Neural cell (in vitro differentiated cells): ENCODE measurements at regions not wholly inside any gene's neighbourhood (a gene's known extent, or its start where the extent isn't known, plus 50 kb on each side); places are given as distances from the start of the nearest gene placed in this dataset.

Source experiments
- H2AFZ ChIP-seq: fragments of 200-600, 300-800 bp; sonication (generic), shearing (Covaris generic); 2 replicates; pipeline ENCODE4 v1.6.0; 2014; ENCODE audit warnings: low read depth, mild to moderate bottlenecking, antibody characterized with exemption, low read length, moderate library complexity
- H3F3A ChIP-seq: fragments of 200-600 bp; shearing (Covaris generic); 2 replicates; pipeline ENCODE4 v1.6.1; 2016; ENCODE audit warnings: mild to moderate bottlenecking, moderate library complexity, mixed read lengths, antibody characterized with exemption, low read length; ENCODE audit not compliant: insufficient read depth, poor library complexity, severe bottlenecking
- H3K27ac ChIP-seq: fragments of 200-600, 300-800 bp; sonication (generic), shearing (Covaris generic); 2 replicates; pipeline ENCODE4 v1.5.1; 2014; ENCODE audit warnings: mild to moderate bottlenecking, low read length, moderate library complexity
- H3K27me3 ChIP-seq: fragments of 300-800, 200-600 bp; sonication (generic), shearing (Covaris generic); 2 replicates; pipeline ENCODE4 v1.6.0; 2014; ENCODE audit warnings: mild to moderate bottlenecking, low read depth, low read length, moderate library complexity; ENCODE audit not compliant: insufficient read depth
- H3K36me3 ChIP-seq: fragments of 300-800, 200-600 bp; sonication (generic), shearing (Covaris generic); 2 replicates; pipeline ENCODE4 v1.5.1; 2014; ENCODE audit warnings: mild to moderate bottlenecking, antibody characterized with exemption, low read length, moderate library complexity; ENCODE audit not compliant: insufficient read depth
- H3K4me2 ChIP-seq: fragments of 300-800, 200-600 bp; sonication (generic), shearing (Covaris generic); 2 replicates; pipeline ENCODE4 v1.6.0; 2014; ENCODE audit warnings: mild to moderate bottlenecking, low read length
- H3K4me3 ChIP-seq: fragments of 300-800, 200-600 bp; sonication (generic), shearing (Covaris generic); 2 replicates; pipeline ENCODE4 v1.5.1; 2014; ENCODE audit warnings: mild to moderate bottlenecking, low read length, moderate library complexity
- H3K79me2 ChIP-seq: fragments of 200-600 bp; shearing (Covaris generic); replicated peaks from 2 replicates; pipeline ENCODE4 v1.6.0; 2014; ENCODE audit warnings: mild to moderate bottlenecking, low read length, moderate library complexity; ENCODE audit not compliant: insufficient read depth
- H3K9ac ChIP-seq: fragments of 300-800, 200-600 bp; sonication (generic), shearing (Covaris generic); 2 replicates; pipeline ENCODE4 v1.6.1; 2016; ENCODE audit warnings: mild to moderate bottlenecking, low read length, mixed read lengths
- H3K9me2 ChIP-seq: fragments of 200-600 bp; shearing (Covaris generic); 2 replicates; pipeline ENCODE4 v1.6.1; 2016; ENCODE audit warnings: mild to moderate bottlenecking, low read length, mixed read lengths; ENCODE audit not compliant: insufficient read depth
- H3K9me3 ChIP-seq: fragments of 200-600, 300-800 bp; sonication (generic), shearing (Covaris generic); 2 replicates; pipeline ENCODE4 v1.6.1; 2016; ENCODE audit warnings: mild to moderate bottlenecking, mixed run types, low read length, moderate library complexity, mixed read lengths
- H4K20me1 ChIP-seq: fragments of 200-600 bp; shearing (Covaris generic); 2 replicates; pipeline ENCODE4 v1.6.1; 2016; ENCODE audit warnings: mild to moderate bottlenecking, mixed run types; ENCODE audit not compliant: insufficient read depth
- EP300 ChIP-seq: fragments of 450-650 bp; conservative IDR thresholded peaks from 2 replicates; pipeline ENCODE4 v1.6.1; 2014; ENCODE audit warnings: antibody characterized with exemption, mild to moderate bottlenecking, moderate library complexity; ENCODE audit not compliant: poor library complexity, severe bottlenecking
- EZH2 ChIP-seq: fragments of 200-600, 300-800 bp; shearing (Covaris generic), sonication (generic); IDR thresholded peaks from 2 replicates; pipeline ENCODE4 v1.6.1; 2014; ENCODE audit warnings: antibody characterized with exemption, low read length, borderline replicate concordance, mild to moderate bottlenecking; ENCODE audit not compliant: insufficient read depth, poor library complexity, severe bottlenecking
- MXI1 ChIP-seq: fragments of 450-650 bp; conservative IDR thresholded peaks from 2 replicates; pipeline ENCODE4 v1.6.1; 2014; ENCODE audit warnings: antibody characterized with exemption, mild to moderate bottlenecking; ENCODE audit not compliant: poor library complexity, severe bottlenecking
- POLR2AphosphoS5 ChIP-seq: IDR thresholded peaks from 2 replicates; pipeline ENCODE4 v1.6.1; 2012
- RAD21 ChIP-seq: fragments of 450-650 bp; conservative IDR thresholded peaks from 2 replicates; pipeline ENCODE4 v1.6.1; 2014; ENCODE audit warnings: antibody characterized with exemption, mild to moderate bottlenecking, moderate library complexity
- SMC3 ChIP-seq: fragments of 450-650 bp; conservative IDR thresholded peaks from 2 replicates; pipeline ENCODE4 v1.6.1; 2014; ENCODE audit warnings: antibody characterized with exemption, mild to moderate bottlenecking, moderate library complexity; ENCODE audit not compliant: poor library complexity
- TAF1 ChIP-seq: IDR thresholded peaks from 2 replicates; pipeline ENCODE4 v1.6.1; 2012; ENCODE audit warnings: low read depth
- TF ChIP-seq, protein P1 (sequence below): IDR thresholded peaks from 2 replicates; pipeline ENCODE4 v1.6.1; 2012; ENCODE audit warnings: borderline replicate concordance
- TF ChIP-seq, protein P2 (sequence below): fragments of 450-650 bp; IDR thresholded peaks from 2 replicates; pipeline ENCODE4 v1.5.1; 2014; ENCODE audit warnings: antibody characterized with exemption, mild to moderate bottlenecking, moderate library complexity; ENCODE audit not compliant: poor library complexity, severe bottlenecking

GRCh38 chr15:68526784-68527183 is 52.0 kb upstream of the CORO2B start:
- Histone ChIP-seq H3K9me2 (no peaks in the 10 kb centered on the region), H3K9me3 (no peaks in the 10 kb centered on the region), H3K4me2 (no peak overlapping the region)

DNA sequence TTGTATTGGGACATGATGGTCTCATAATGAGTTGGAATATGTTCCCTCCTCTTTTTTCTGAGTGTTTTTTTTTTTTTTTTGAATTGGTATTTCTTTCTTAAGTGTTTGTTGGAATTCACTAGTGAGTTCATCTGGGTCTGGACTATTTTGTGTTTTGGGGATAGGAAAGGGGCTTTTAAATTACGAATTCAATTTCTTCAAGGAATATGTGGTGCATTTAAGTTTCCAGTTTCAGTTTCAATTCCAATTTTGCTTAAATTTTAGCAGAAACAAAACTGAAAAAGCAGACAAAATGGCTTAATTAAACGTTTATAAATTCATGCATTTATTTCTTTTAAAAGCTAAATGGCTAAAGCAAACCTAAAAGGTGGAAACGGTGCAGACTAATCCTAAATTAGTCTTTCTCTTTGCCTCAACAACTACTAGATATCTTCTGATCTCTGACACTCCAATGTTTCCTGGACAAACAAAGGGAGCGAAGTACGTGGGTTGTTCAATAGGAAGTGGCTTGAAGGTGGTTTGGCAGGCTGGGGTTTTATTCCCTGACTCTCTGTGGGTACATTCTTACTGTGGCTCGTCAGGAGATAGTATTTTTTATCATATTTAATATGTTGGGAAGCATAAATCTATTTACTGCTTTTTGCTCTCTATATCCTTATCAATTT is 50.0 kb upstream of the CORO2B start:
- Histone ChIP-seq H3K9me2 (no peaks in the 10 kb centered on the region), H3K27me3 (no peaks in the 10 kb centered on the region), H3K27ac (no peak overlapping the region), H4K20me1 (no peaks in the 10 kb centered on the region), H3F3A (no peaks in the 10 kb centered on the region), H3K36me3 (no peaks in the 10 kb centered on the region), H3K4me2 (no peak overlapping the region), H3K79me2 (no peaks in the 10 kb centered on the region), H3K9me3 (no peaks in the 10 kb centered on the region), H3K4me3 (no peak overlapping the region), H2AFZ (no peak overlapping the region), H3K9ac (no peak overlapping the region)
- TF ChIP-seq EP300 (no peak), POLR2AphosphoS5 (no peak), RAD21 (no peak), TAF1 (no peak), EZH2 (no peak), SMC3 (no peak), MXI1 (no peak)
- TF ChIP-seq, protein P1, sequence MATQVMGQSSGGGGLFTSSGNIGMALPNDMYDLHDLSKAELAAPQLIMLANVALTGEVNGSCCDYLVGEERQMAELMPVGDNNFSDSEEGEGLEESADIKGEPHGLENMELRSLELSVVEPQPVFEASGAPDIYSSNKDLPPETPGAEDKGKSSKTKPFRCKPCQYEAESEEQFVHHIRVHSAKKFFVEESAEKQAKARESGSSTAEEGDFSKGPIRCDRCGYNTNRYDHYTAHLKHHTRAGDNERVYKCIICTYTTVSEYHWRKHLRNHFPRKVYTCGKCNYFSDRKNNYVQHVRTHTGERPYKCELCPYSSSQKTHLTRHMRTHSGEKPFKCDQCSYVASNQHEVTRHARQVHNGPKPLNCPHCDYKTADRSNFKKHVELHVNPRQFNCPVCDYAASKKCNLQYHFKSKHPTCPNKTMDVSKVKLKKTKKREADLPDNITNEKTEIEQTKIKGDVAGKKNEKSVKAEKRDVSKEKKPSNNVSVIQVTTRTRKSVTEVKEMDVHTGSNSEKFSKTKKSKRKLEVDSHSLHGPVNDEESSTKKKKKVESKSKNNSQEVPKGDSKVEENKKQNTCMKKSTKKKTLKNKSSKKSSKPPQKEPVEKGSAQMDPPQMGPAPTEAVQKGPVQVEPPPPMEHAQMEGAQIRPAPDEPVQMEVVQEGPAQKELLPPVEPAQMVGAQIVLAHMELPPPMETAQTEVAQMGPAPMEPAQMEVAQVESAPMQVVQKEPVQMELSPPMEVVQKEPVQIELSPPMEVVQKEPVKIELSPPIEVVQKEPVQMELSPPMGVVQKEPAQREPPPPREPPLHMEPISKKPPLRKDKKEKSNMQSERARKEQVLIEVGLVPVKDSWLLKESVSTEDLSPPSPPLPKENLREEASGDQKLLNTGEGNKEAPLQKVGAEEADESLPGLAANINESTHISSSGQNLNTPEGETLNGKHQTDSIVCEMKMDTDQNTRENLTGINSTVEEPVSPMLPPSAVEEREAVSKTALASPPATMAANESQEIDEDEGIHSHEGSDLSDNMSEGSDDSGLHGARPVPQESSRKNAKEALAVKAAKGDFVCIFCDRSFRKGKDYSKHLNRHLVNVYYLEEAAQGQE: no peak
- TF ChIP-seq, protein P2, sequence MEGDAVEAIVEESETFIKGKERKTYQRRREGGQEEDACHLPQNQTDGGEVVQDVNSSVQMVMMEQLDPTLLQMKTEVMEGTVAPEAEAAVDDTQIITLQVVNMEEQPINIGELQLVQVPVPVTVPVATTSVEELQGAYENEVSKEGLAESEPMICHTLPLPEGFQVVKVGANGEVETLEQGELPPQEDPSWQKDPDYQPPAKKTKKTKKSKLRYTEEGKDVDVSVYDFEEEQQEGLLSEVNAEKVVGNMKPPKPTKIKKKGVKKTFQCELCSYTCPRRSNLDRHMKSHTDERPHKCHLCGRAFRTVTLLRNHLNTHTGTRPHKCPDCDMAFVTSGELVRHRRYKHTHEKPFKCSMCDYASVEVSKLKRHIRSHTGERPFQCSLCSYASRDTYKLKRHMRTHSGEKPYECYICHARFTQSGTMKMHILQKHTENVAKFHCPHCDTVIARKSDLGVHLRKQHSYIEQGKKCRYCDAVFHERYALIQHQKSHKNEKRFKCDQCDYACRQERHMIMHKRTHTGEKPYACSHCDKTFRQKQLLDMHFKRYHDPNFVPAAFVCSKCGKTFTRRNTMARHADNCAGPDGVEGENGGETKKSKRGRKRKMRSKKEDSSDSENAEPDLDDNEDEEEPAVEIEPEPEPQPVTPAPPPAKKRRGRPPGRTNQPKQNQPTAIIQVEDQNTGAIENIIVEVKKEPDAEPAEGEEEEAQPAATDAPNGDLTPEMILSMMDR: no peak

More at GRCh38 chr15:68526784-68527183, 52.0 kb upstream of the CORO2B start:
- Histone ChIP-seq H3K27me3 (no peaks in the 10 kb centered on the region), H3K36me3 (no peaks in the 10 kb centered on the region), H4K20me1 (no peaks in the 10 kb centered on the region), H3K9ac (no peak overlapping the region), H3K4me3 (no peak overlapping the region), H3F3A (no peaks in the 10 kb centered on the region), H2AFZ (no peak overlapping the region), H3K79me2 (no peaks in the 10 kb centered on the region), H3K27ac (no peak overlapping the region)
- TF ChIP-seq TAF1: no peak
- no peak for TF ChIP-seq POLR2AphosphoS5
- TF ChIP-seq, protein P2: no peak
- TF ChIP-seq RAD21: no peak
- TF ChIP-seq, protein P1: no peak
